SK-N-SH treated with all-trans-retinoic acid at 6 μM for 48 hours (cell line): ENCODE measurements at regions not wholly inside any gene's neighbourhood (a gene's known extent, or its start where the extent isn't known, plus 50 kb on each side); places are given as distances from the start of the nearest gene placed in this dataset.

Experiments used
- CSDC2 ChIP-seq: fragments of 250-450 bp; sonication (Bioruptor Pico); IDR thresholded peaks from 2 replicates; pipeline ENCODE4 v1.5.0; 2020; ENCODE audit warnings: mild to moderate bottlenecking, moderate library complexity
- ZNF8 ChIP-seq: fragments of 450-650 bp; formaldehyde crosslinking; IDR thresholded peaks from 2 replicates; pipeline ENCODE4 v1.5.0; 2020; ENCODE audit warnings: mild to moderate bottlenecking, moderate library complexity

GRCh38 chr2:8096484-8096883, 585.4 kb upstream of the ID2 start:
- no peak for TF ChIP-seq CSDC2 (CRISPR knock-in tag)
- no peak for TF ChIP-seq ZNF8 (CRISPR knock-in tag)
